ENCODE measurements at regions not wholly inside any gene's neighbourhood (a gene's known extent, or its start where the extent isn't known, plus 50 kb on each side); places are given as distances from the start of the nearest gene placed in this dataset.

DNA sequence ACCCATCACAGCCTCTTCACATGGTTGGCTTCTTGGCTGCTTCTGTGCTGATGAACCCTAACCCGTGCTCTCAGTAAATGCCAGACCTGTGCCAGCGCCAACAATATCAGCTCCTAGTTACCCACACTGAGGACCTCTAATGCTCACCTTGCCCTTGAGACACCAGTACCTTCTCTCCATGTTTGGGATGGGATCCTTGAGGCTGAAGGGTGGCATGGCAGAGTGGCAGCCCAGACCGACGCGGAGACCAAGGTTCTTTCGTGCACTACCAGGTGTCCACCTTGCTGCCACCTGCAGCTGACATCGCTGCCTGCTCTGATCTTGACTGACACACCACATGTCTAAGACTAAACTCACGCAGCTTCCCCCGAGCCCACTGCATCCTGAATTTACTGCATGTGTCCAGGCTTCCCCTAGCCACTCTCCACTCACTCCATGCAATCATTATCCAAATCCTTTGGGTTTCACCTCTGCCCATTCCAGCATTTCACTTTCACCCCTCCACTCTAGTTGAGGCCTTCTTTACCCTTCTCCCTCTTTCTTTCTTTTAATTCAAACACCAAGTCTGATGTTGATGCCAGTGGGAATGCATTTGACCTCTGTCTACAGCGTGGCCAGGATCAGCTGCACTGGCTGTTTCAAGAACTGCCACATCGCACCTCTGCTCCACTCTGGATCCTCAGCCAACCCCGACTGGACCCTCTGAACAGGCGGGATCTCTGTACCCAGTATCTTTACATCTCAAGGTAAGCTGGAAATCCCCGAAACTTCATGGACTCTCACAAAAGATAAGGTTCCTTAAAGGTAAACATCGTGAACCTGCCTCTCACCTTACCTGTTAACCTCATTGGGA lies 294.9 kb downstream of the GLRX3 start:
- DNase-seq (ENCODE audit: low read depth): no peak

DNA sequence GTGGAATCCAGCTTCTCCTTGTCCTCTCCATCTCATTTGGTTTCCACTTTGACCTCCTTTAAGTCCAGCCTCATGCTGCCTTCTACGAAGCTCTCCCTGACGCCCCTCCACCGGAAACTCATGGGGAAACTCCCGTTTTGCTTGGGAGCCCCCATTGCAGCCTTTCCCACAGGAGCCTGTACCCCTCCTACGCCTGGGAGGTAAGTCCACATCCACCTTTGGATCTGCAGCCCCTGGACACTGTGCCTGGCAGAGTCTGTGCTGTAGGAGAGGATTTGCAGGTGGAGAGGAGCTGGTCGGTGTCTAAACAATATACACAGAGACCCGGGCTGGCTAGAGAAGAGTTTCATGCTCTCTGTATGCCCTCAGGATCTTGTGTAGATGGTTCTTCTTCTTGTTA lies 296.1 kb downstream of the GLRX3 start:
- DNase-seq (ENCODE audit: low read depth): no peak

DNA sequence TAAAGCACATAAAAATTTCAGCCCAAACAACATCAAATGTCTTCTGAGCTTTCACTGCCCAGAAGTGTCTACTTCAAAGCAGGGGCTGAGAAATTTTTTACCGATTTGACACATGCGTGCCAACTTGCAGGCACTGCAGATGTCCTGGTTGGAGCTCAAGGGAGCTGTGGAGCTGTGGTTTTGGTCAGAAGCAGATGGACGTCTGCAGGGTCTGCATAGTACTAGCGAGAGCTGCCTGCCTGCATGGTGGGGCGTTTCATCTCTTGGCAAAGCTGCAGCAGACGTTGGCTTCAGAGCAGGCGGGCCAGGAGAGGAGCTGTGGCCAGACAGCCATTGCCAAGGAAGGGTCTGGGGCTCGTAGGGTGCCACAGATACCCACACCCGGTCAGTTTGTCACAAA lies 296.7 kb downstream of the GLRX3 start:
- DNase-seq (ENCODE audit: low read depth): no peak

DNA sequence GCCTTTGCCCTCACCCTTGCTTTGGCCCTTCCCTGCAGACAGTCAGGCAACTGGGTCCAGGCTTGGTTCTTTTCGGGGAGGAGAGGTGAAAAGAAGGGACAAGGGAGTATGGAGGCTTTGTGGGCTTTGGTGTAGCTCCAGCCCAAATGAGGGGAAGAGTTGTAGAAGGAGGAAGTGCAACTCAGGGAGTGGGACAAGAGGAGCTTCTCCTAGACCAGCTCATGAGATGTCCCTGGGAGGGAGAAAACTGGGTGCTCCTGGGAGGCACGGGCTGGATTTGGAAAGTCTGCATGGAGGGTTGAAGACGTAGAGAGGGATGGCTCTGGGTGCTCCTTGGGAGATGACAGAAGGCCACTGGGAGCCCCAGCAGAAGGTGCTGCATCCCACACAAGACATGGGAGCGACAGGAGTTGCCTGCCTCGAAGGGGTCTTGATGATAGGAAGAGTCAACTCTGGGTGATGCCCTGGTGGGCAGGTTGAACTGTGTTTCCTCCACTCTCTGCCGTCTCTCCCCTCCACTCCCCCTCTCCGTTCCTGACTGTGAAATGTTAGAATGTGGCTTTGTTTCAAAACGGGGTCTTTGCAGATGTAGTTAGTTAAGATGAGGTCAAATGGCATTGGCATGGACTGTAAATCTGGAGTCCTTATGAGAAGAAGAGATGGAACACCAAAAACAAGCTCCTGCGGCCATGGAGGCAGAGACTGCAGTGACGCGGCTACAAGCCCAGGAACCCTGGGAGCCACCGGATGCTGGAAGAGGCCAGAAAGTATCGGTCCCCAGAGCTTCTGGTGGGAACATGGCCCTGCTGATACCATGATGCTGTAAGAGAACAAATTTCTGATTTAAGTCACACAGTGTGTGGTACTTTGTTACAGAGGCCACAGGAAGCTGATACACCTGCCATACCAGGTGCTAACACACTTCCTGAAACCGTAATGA lies 298.5 kb downstream of the GLRX3 start:
- no peak for DNase-seq (ENCODE audit: low read depth)

DNA sequence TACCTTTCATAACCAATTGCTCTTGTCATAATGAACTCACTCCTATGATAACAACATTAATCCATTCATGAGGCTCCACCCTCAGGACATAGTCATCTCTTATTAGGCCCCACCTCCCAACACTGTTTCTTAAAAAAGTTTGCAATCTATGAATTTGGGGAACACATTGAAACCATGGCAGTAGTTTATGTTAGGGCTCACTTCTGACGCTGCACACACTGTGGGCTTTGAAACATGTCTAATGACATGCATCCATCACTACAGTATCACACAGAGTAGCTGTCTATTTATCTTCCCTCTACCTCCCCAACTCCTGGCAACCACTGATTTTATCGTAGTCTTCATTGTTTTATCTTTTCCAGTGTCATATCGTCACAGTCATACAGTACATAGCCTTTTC lies 299.8 kb downstream of the GLRX3 start:
- no peak for DNase-seq (ENCODE audit: low read depth)

DNA sequence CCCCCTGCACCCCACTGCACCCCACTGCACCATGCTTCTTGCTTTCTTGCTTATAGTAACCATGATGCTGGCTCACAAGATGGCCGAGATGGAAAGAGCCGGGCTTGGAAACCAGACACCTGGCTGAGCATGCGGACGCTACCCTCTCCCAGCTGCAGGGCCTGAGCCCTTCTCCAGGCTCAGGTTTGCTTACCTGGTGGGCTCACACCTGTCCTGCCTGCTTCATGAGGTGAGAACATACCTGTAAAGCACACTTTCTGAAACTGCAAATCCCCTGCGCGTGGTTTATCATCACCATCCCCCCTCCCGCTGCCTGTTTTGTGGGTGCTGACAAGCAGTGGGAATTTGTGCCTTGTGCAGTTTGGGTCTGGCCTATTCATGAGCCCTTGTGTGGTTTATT lies 302.7 kb downstream of the GLRX3 start:
- no peak for DNase-seq (ENCODE audit: low read depth)

DNA sequence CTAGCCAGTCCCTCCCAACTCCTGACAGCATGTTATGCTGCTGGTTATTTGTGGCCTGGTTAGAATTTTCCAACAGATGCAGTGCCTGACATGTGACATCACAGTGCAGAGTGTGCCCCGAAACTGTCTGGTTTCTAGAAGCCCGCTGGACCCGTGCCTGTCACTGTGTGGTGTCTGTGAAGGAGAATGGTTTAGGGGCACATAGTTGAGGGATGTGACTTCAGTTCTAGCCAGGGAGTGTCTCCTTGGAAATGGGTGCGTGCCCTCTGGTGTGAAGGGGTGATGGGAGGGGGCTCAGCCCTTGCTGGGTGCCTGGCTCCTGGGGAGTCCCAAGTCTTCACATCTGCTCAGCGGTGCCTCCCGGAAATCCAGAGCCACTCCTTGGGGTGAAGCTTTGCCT lies 303.6 kb downstream of the GLRX3 start:
- no peak for DNase-seq (ENCODE audit: low read depth)

DNA sequence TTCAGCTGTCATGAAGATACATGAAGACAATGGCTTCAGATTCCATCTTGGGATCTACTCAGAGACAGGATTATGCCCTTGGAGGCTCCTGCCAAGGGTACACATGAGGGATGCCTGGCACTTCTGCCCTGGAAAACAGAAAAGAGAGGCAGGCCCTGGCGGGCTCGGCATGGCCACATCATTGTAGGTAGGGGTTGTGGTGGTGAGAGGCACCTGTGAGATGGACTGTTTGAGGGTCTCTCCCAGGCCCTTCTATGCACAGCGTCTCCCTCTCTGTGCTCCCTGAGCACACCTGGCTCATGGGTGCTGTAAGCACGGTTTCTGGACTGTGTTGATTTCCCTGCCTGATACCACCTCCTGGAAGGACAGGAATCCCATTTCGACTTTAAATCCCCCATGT lies 304.3 kb downstream of the GLRX3 start:
- no peak for DNase-seq (ENCODE audit: low read depth)

DNA sequence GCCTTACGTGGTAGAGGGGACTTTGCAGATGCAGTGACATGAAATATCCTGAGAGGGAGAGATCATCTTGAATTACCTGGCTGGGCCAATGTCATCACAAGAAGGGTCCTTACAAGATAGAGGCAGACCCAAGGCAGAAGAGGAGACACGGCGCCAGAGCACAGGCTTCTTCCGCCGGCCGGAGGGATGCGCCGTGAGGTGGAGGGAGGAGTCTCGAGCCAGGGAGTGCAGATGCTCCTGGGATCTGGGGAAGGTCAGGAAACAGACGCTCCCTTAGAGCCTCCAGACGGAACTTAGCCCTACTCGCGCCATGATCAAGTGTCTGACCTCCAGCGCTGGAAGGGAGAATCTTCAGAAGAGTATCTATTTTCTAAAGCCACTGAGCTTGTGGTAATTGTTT lies 304.8 kb downstream of the GLRX3 start:
- DNase-seq (ENCODE audit: low read depth): no peak

DNA sequence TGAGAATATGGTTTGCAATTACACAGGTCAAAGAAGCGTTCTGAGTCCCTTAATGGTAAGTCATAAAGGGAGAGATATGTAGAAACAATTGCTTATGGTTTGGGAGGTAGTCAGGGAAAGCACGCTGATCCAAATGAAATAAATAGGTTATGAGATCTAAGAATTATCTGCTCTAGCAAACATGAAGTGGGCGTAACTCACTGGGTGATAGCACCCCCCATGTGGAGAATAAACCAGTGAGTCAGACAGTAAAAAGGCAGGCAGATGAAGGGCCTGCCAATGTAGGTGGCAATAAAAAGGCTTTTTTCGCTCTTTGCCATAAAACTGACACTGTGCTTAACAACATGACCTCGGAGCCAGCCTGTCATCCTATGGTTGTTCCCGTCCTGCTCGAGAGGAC lies 306.9 kb downstream of the GLRX3 start:
- no peak for DNase-seq (ENCODE audit: low read depth)

DNA sequence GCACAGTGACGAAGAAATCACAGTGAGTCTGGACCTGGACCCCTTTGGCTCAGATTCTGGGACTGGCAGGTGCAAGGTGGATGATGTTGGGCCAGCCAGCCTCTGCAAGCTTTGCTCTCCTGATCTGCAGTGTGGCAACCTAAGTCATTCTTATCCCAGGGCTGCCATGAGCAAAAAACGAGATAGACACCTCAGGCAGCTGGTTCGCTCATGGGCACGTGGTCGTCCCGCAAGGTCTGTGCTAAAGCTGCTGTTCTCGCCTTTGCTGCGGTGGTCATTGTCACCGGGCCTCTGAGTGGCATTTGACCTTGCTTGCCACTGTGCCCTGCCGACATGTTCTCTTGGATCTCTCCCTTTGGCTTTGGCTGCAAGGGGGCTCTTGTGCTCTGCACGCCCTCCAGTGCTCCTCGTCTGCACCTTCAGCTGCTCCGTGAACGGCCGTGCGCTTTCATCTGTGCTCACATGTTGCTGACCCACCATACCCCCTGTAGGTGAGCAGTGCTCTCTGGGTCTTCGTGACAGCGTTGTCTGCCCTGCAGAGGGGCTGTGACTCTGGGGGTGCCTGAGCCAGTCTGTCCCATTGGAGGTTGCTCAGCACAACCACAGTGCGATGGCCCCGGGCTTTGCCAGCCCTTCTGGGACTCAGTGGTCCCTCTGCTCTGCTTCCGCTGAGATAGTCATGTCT lies 317.0 kb downstream of the GLRX3 start:
- DNase-seq (ENCODE audit: low read depth): no peak

DNA sequence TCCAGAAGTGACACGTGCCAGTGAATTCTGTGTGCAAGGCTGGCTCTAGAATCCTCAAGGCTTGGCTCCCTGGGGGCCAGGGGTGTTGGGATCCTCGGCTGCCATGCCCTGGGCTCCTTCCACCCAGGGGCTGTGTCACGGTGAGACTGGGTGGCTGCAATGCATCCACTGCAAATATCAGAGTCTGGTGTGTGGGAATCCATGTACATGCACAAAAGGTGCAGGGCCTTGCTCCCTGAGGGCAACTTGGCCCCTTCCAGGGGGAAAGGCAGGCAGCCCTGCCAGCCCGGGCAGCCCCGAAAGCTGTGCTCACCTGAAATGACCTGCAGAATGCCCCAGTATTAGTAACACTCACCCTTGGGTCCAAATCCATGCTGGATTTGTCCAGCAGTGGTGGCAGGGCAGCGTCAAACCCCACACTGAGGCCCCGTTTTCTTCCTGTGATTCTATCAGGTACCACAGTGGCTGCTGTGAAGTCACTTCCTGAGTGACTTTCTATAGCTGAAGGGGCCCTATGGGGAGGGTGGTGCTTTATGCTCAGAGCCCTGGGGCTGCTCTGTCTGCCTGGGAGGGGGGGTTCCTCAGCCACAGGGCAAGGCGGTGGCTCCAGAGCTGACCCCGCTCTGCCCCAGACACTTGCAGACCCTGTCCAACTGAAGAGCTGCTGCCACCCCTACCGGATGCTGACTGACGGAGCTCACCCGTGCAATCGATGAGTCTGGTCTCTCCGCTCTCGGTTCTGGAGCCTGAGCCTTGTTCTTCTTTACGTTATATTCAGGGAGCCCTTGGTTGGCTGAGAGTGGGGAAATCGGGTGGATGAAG lies 317.7 kb downstream of the GLRX3 start:
- no peak for DNase-seq (ENCODE audit: low read depth)

DNA sequence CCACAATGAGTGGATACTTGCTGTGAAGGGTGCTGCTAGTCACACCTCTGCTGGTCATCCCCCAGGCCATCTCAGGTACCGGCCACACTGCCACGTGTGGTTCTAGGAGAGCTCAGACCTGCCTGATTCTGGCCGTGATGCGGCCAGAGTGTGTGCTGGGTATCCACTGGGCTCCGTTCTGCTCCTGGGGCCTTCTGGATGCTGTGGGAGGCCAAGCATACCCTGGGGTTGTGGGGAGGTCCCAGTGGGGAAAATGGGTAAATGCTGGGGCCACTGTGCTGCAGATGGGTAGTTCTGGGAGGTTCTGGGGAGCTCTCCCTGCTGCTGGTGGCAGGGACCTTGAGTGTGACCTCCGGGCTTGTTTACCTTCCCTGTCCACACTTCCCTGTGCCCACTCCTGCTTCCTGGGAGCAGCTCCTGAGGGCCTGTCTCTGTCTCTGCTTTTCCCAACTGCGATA lies 318.4 kb downstream of the GLRX3 start:
- no peak for DNase-seq (ENCODE audit: low read depth)

DNA sequence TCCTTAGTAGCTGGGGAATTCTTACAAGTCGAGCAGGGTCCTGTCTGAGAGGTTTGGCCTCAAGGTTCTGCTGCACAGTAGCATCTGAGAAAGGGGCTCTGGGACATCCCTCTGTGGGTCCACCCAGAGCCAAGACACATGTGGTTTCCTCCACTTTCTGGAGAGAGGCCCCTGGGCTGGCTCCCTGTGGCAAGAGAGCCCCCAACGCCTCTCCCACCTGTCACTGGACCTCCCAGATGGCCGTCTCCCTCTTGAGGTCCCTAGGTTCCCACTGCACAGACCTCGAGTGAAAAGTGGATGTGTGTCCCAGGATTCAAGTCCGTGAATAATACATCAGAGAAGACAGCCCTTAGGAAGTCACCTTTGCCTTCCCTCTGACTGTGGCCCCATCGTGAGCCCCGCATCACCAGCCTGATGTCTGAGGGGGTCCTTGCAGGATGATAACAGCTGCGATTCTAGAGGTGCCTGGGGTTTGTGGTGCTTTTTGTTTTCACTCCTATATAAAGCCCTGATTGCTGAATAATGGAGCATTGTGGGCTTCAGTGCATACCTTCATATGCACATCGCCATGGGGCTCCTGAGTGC lies 319.0 kb downstream of the GLRX3 start:
- DNase-seq (ENCODE audit: low read depth): no peak

DNA sequence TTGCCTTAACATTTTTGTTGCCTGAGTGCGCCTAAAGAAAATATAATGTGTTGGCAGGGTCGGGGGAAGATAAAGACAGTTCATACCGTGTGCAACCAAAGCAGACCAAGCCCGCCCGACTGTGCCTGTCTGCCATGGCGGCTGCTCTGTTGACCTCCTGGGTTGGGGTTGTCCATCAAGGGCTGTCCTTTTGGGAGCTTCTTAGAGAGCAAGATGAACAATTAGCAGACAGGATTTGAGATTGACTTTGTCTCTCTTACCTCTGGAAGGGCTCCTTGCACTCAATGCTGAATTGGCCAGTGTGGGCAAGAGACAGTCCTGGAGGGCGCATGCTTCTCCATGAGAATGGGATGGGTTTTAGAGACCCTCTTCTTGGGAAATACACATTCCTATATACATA lies 319.6 kb downstream of the GLRX3 start:
- no peak for DNase-seq (ENCODE audit: low read depth)

DNA sequence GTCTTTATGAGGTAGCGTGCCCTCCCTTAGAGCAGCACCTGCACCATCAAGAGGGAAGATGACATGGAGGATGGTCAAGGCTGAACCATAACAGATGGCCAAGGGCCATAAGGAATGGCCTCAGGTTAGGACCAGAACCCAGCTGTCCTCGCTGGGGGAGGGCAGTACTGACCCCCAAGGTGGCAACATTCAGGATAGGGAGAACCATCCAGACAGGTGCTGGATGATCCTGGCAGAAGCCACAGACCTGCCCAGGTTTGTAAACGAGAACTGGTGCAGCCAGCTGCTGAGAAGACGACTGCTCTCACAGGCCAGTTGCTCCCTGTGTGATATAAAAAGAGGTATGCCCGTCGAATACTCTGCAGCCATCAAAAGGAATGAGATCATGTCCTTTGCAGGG lies 320.4 kb downstream of the GLRX3 start:
- DNase-seq (ENCODE audit: low read depth): no peak

DNA sequence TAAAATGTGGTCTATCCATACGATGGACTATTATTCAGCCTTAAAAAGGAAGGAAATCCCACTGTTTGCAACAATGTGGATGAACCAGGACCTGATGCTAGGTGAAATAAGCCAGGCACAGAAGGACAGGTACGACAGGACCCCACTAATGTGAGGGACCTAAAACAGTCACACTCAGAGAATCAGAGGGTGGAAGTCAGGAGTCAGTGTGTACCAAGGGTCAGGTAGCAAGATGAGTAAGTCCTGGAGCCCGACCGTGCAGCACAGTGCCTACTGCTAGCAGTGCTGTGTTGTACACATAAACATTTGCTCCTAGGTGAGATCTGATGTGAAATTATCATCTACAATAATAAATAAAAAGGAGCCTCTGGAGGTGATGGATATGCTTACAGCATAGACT lies 322.3 kb downstream of the GLRX3 start:
- DNase-seq (ENCODE audit: low read depth): no peak

DNA sequence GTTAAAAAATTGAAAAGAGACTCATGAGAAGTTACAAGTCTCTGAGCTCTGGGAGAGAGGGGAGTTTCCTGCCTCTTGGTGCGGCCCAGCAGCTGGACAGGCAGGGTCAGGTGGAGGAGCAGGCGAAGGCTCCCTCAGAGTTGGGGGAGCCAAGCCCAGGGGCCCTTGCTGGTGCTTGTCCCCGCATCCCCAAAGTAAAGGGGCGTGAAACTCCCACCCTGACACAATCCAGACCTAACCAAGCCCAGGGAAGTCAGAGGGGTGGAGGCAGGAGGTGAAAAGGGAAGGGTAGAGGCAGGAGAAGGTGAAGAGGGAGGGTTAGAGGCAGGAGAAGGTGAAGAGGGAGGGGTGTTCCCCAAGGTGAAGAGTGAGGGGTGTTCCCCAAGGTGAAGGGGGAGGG lies 322.8 kb downstream of the GLRX3 start:
- DNase-seq (ENCODE audit: low read depth): no peak

DNA sequence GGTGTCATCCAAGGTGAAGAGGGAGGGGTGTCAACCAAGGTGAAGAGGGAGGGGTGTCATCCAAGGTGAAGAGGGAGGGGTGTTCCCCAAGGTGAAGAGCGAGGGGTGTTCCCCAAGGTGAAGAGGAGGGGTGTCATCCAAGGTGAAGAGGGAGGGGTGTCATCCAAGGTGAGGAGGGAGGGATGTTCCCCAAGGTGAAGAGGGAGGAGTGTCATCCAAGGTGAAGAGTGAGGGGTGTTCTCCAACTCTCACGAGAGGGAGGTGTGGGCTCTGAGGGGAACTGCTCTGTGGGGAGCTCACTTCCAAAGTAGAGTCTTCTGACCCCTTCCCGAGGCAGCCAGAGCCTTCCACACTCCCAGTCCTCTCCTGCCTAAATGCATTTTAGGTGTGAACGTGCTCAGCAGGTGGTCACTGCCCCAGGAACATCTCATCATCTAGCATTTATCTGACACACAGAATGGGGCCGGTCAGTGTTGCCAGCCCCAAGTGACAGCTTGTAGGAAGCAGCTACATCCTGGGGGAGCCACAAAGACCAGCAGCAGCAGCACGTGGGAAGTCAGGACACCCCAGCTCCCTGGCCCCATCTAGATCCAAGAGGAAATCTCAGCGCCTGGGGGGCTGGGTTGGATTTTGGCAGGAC lies 323.8 kb downstream of the GLRX3 start:
- no peak for DNase-seq (ENCODE audit: low read depth)

DNA sequence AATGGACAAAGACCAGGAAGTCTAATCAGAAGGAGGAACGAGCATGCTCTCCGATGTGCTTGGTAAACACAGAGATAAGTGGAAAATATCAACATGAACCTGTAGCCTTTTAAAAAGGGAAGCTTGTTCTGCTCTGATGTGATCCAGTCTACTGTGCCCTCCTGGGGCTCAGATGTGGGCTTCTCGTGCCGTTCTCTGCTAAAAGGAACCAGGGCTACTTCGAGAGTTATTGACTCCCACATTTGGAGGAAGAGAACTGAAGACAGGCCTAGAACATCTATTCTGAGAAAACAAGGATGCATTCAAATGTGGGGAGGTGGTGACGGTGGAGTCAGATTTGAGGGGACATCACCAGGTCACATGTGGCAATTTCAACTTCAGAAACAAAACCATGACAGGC lies 325.4 kb downstream of the GLRX3 start:
- no peak for DNase-seq (ENCODE audit: low read depth)
